Stimulated activated CD8-positive, alpha-beta memory T cell treated with anti-CD3 and anti-CD28 coated beads, Interleukin-12 subunit alpha, Interleukin-12 subunit beta, amount 100 ng/mL, for 1 hour (primary cell): ENCODE measurements at regions not wholly inside any gene's neighbourhood (a gene's known extent, or its start where the extent isn't known, plus 50 kb on each side); places are given as distances from the start of the nearest gene placed in this dataset.

Source experiments
- DNase-seq: peaks from one replicate; pipeline ENCODE4 v3.0.0-alpha.2; 2020; ENCODE audit warnings: low read depth

- no peak for DNase-seq
These were observed 1301.4 kb upstream of the PIK3C3 start for GRCh38 chr18:40653682-40654081.

- DNase-seq = no peak
These were observed 1302.7 kb upstream of the PIK3C3 start for GRCh38 chr18:40652321-40652720.

GRCh38 chr18:40651163-40651562 is 1303.9 kb upstream of the PIK3C3 start:
- DNase-seq = no peak

- no peak for DNase-seq
These were observed 1312.3 kb upstream of the PIK3C3 start for GRCh38 chr18:40642692-40643229.

GRCh38 chr18:40631319-40631718 is 1323.7 kb upstream of the PIK3C3 start:
- DNase-seq = no peak

- no peak for DNase-seq
These were observed 1324.5 kb upstream of the PIK3C3 start for GRCh38 chr18:40630496-40630895.

- no peak for DNase-seq
These were observed 1330.1 kb upstream of the PIK3C3 start for GRCh38 chr18:40624959-40625358.

- DNase-seq = no peak
These were observed 1341.3 kb upstream of the PIK3C3 start for GRCh38 chr18:40613721-40614120.

- DNase-seq = no peak
These were observed 1342.7 kb upstream of the PIK3C3 start for GRCh38 chr18:40612356-40612755.

- no peak for DNase-seq
These were observed 1346.8 kb upstream of the PIK3C3 start for GRCh38 chr18:40608226-40608625.

- DNase-seq = no peak
These were observed 1347.4 kb upstream of the PIK3C3 start for GRCh38 chr18:40607542-40608148.

- no peak for DNase-seq
These were observed 1348.0 kb upstream of the PIK3C3 start for GRCh38 chr18:40606996-40607395.

GRCh38 chr18:40583671-40584070 is 1371.4 kb upstream of the PIK3C3 start:
- no peak for DNase-seq

GRCh38 chr18:40582105-40582504 is 1372.9 kb upstream of the PIK3C3 start:
- no peak for DNase-seq

GRCh38 chr18:40577981-40578365 is 1377.1 kb upstream of the PIK3C3 start:
- no peak for DNase-seq

GRCh38 chr18:40577239-40577980 is 1377.6 kb upstream of the PIK3C3 start:
- DNase-seq = no peak

GRCh38 chr18:40576507-40577115 is 1378.4 kb upstream of the PIK3C3 start:
- no peak for DNase-seq

- no peak for DNase-seq
These were observed 1384.4 kb upstream of the PIK3C3 start for GRCh38 chr18:40570615-40571014.

GRCh38 chr18:40569605-40570004 is 1385.4 kb upstream of the PIK3C3 start:
- no peak for DNase-seq

- DNase-seq = no peak
These were observed 1388.6 kb upstream of the PIK3C3 start for GRCh38 chr18:40566510-40566844.

- DNase-seq = no peak
These were observed 1389.1 kb upstream of the PIK3C3 start for GRCh38 chr18:40565805-40566509.

GRCh38 chr18:40559556-40559955 is 1395.5 kb upstream of the PIK3C3 start:
- DNase-seq = no peak
